Vagina (tissue), 2 donors: ENCODE measurements at regions not wholly inside any gene's neighbourhood (a gene's known extent, or its start where the extent isn't known, plus 50 kb on each side); places are given as distances from the start of the nearest gene placed in this dataset.

Source experiments
- CTCF ChIP-seq, 3 experiments: fragments of 450-650 bp in 2 of 3; fragments of 200-600 bp in 1 of 3; sonication (generic) in 1 of 3; IDR thresholded peaks; one replicate each; pipeline ENCODE4 v1.5.1; 2017 to 2019; ENCODE audit warnings: antibody characterized with exemption in 3 of 3, mild to moderate bottlenecking in 2 of 3, moderate library complexity in 2 of 3
- POLR2A ChIP-seq, 2 donors: fragments of 450-650 bp; IDR thresholded peaks; one replicate each; pipeline ENCODE4 v1.6.1; 2017; ENCODE audit warnings: antibody characterized with exemption in 2 of 2, mild to moderate bottlenecking in 2 of 2, moderate library complexity in 2 of 2

GRCh38 chr5:96197347-96197746, 235.7 kb upstream of the ELL2 start:
- no peak for TF ChIP-seq CTCF (IDR thresholded peaks at IDR 0.05)
- TF ChIP-seq POLR2A (IDR thresholded peaks at IDR 0.05): no peak
